Activated naive CD4-positive, alpha-beta T cell treated with anti-CD3 and anti-CD28 coated beads for 36 hours (primary cell): ENCODE measurements at regions not wholly inside any gene's neighbourhood (a gene's known extent, or its start where the extent isn't known, plus 50 kb on each side); places are given as distances from the start of the nearest gene placed in this dataset.

Experiments used
- CTCF ChIA-PET: fragments of 350-600 bp; sonication (Branson Sonifier 250); formaldehyde crosslinking; loops from one replicate; lab custom pipeline; 2021; ENCODE audit warnings: antibody characterized with exemption; lab: Charles Lee
- DNase-seq: peaks from one replicate; pipeline ENCODE4 v3.0.0-alpha.2; 2020
- H3K27ac Mint-ChIP-seq: one replicate; pipeline ENCODE4 v1.8.0; 2021; ENCODE audit warnings: mild to moderate bottlenecking, mixed read lengths
- H3K27me3 Mint-ChIP-seq: one replicate; pipeline ENCODE4 v1.8.0; 2021; ENCODE audit warnings: low read depth, mixed read lengths
- H3K36me3 Mint-ChIP-seq: one replicate; pipeline ENCODE4 v1.8.0; 2021; ENCODE audit warnings: low read depth, mixed read lengths
- H3K4me1 Mint-ChIP-seq: one replicate; pipeline ENCODE4 v1.8.0; 2021; ENCODE audit warnings: low read depth, mixed read lengths
- H3K4me3 Mint-ChIP-seq: one replicate; pipeline ENCODE4 v1.8.0; 2021; ENCODE audit warnings: mild to moderate bottlenecking, moderate library complexity, mixed read lengths
- H3K9me3 Mint-ChIP-seq: one replicate; pipeline ENCODE4 v1.8.0; 2021; ENCODE audit warnings: mixed read lengths
- intact Hi-C: fragments of 100-400 bp; cut with micrococcal nuclease; formaldehyde crosslinking; loops from one replicate; pipeline ENCODE4 v1.15.1; 2023

- intact Hi-C loops = loop anchor here (5.0 kb wide), 1 partner anchor 306 kb away; the partner anchor contains the start of gene HS3ST3B1
- CTCF ChIA-PET = no interaction called here
- H3K36me3 Mint-ChIP-seq = peaks cover 2% of the 10 kb centered on the region
- H3K4me3 Mint-ChIP-seq = no peak overlapping the region
- DNase-seq = no peak
- H3K4me1 Mint-ChIP-seq = no peaks in the 10 kb centered on the region
- H3K27ac Mint-ChIP-seq = no peak overlapping the region
- H3K9me3 Mint-ChIP-seq = no peaks in the 10 kb centered on the region
- no peaks in the 10 kb centered on the region for H3K27me3 Mint-ChIP-seq
Measured at GRCh38 chr17:13995856-13996271, 73.4 kb upstream of the COX10 start.

GRCh38 chr17:13996276-13996675 is 73.0 kb upstream of the COX10 start:
- peaks cover 4% of the 10 kb centered on the region for H3K36me3 Mint-ChIP-seq
- H3K27ac Mint-ChIP-seq = no peak overlapping the region
- H3K27me3 Mint-ChIP-seq = no peaks in the 10 kb centered on the region

GRCh38 chr17:13996748-13997147 is 72.6 kb upstream of the COX10 start:
- Mint-ChIP-seq H3K4me1 (no peaks in the 10 kb centered on the region), H3K4me3 (no peak overlapping the region), H3K27ac (no peak overlapping the region), H3K9me3 (no peaks in the 10 kb centered on the region), H3K36me3 (peaks cover 4% of the 10 kb centered on the region), H3K27me3 (no peaks in the 10 kb centered on the region)
- DNase-seq = no peak
- intact Hi-C loops = loop anchor here (5.0 kb wide), 1 partner anchor 306 kb away; the partner anchor contains the start of gene HS3ST3B1
- CTCF ChIA-PET = no interaction called here

More at GRCh38 chr17:13996276-13996675, 73.0 kb upstream of the COX10 start:
- Mint-ChIP-seq H3K4me1 (no peaks in the 10 kb centered on the region), H3K4me3 (no peak overlapping the region), H3K9me3 (no peaks in the 10 kb centered on the region)
- intact Hi-C loops = loop anchor here (5.0 kb wide), 1 partner anchor 306 kb away; the partner anchor contains the start of gene HS3ST3B1
- CTCF ChIA-PET = no interaction called here
- no peak for DNase-seq

GRCh38 chr17:14004927-14005620 is 64.2 kb upstream of the COX10 start:
- H3K9me3 Mint-ChIP-seq = no peaks in the 10 kb centered on the region
- CTCF ChIA-PET = no interaction called here
- no peaks in the 10 kb centered on the region for H3K27me3 Mint-ChIP-seq
- H3K4me1 Mint-ChIP-seq = no peaks in the 10 kb centered on the region
- H3K36me3 Mint-ChIP-seq = peaks cover 6% of the 10 kb centered on the region
- intact Hi-C loops = no loop called here
- H3K4me3 Mint-ChIP-seq = no peak overlapping the region
- no peak overlapping the region for H3K27ac Mint-ChIP-seq
- DNase-seq = no peak

- Mint-ChIP-seq H3K4me3 (no peak overlapping the region), H3K36me3 (peaks cover 2% of the 10 kb centered on the region), H3K27me3 (no peaks in the 10 kb centered on the region), H3K9me3 (no peaks in the 10 kb centered on the region), H3K4me1 (no peaks in the 10 kb centered on the region), H3K27ac (no peak overlapping the region)
- no peak for DNase-seq
- CTCF ChIA-PET = no interaction called here
- intact Hi-C loops = no loop called here
Measured at GRCh38 chr17:14006249-14006942, 62.9 kb upstream of the COX10 start.

- Mint-ChIP-seq H3K27ac (no peak overlapping the region), H3K4me1 (no peaks in the 10 kb centered on the region), H3K36me3 (peaks cover 2% of the 10 kb centered on the region), H3K9me3 (no peaks in the 10 kb centered on the region), H3K4me3 (no peak overlapping the region), H3K27me3 (no peaks in the 10 kb centered on the region)
- intact Hi-C loops = no loop called here
- CTCF ChIA-PET = no interaction called here
- no peak for DNase-seq
Measured at GRCh38 chr17:14007951-14008350, 61.4 kb upstream of the COX10 start.

- Mint-ChIP-seq H3K4me3 (no peak overlapping the region), H3K9me3 (no peaks in the 10 kb centered on the region), H3K27ac (no peak overlapping the region), H3K27me3 (no peaks in the 10 kb centered on the region), H3K4me1 (no peaks in the 10 kb centered on the region), H3K36me3 (no peaks in the 10 kb centered on the region)
- intact Hi-C loops = no loop called here
- no peak for DNase-seq
- CTCF ChIA-PET = interaction anchor here (0.5 kb wide), 1 partner anchor 357 kb away, joined by 3 read pairs; no protein-coding TSS in a partner anchor
Measured at GRCh38 chr17:14011036-14011692, 58.1 kb upstream of the COX10 start.

- intact Hi-C loops = no loop called here
- Mint-ChIP-seq H3K4me3 (no peak overlapping the region), H3K36me3 (no peaks in the 10 kb centered on the region), H3K4me1 (no peaks in the 10 kb centered on the region), H3K27me3 (no peaks in the 10 kb centered on the region), H3K9me3 (no peaks in the 10 kb centered on the region), H3K27ac (no peak overlapping the region)
- DNase-seq = no peak
- CTCF ChIA-PET = interaction anchor here (0.5 kb wide), 1 partner anchor 358 kb away, joined by 3 read pairs; no protein-coding TSS in a partner anchor
Measured at GRCh38 chr17:14011740-14012405, 57.4 kb upstream of the COX10 start.

GRCh38 chr17:14014657-14015056 is 54.6 kb upstream of the COX10 start:
- Mint-ChIP-seq H3K36me3 (no peaks in the 10 kb centered on the region), H3K4me1 (peaks cover 4% of the 10 kb centered on the region), H3K27me3 (no peaks in the 10 kb centered on the region), H3K9me3 (no peaks in the 10 kb centered on the region), H3K27ac (no peak overlapping the region), H3K4me3 (no peak overlapping the region)
- CTCF ChIA-PET = no interaction called here
- intact Hi-C loops = no loop called here
- no peak for DNase-seq

- DNase-seq = no peak
- H3K4me3 Mint-ChIP-seq = no peak overlapping the region
- CTCF ChIA-PET = no interaction called here
- H3K27me3 Mint-ChIP-seq = no peaks in the 10 kb centered on the region
- H3K9me3 Mint-ChIP-seq = no peaks in the 10 kb centered on the region
- intact Hi-C loops = no loop called here
- peaks cover 6% of the 10 kb centered on the region for H3K4me1 Mint-ChIP-seq
- H3K27ac Mint-ChIP-seq = no peak overlapping the region
- H3K36me3 Mint-ChIP-seq = no peaks in the 10 kb centered on the region
Measured at GRCh38 chr17:14015271-14015670, 54.0 kb upstream of the COX10 start.

- DNase-seq = no peak
- no peak overlapping the region for H3K4me3 Mint-ChIP-seq
- CTCF ChIA-PET = no interaction called here
- no peak overlapping the region for H3K27ac Mint-ChIP-seq
- H3K27me3 Mint-ChIP-seq = no peaks in the 10 kb centered on the region
- H3K9me3 Mint-ChIP-seq = no peaks in the 10 kb centered on the region
- peaks cover 6% of the 10 kb centered on the region for H3K4me1 Mint-ChIP-seq
- intact Hi-C loops = no loop called here
- no peaks in the 10 kb centered on the region for H3K36me3 Mint-ChIP-seq
Measured at GRCh38 chr17:14016858-14017257, 52.4 kb upstream of the COX10 start.
